Heart left ventricle (tissue), 16 donors: ENCODE measurements at regions not wholly inside any gene's neighbourhood (a gene's known extent, or its start where the extent isn't known, plus 50 kb on each side); places are given as distances from the start of the nearest gene placed in this dataset.

Source experiments
- ATAC-seq, 4 donors: fragments of 200-7000 bp; cut with Tn5 transposase; one replicate each; pipeline ENCODE4 v1.9.1; 2020 to 2022; ENCODE audit warnings: moderate library complexity in 4 of 4, mild to moderate bottlenecking in 3 of 4, moderate number of reproducible peaks in 1 of 4
- DNase-seq, 5 donors: peaks; one replicate each; pipeline ENCODE4 v3.0.0-alpha.2; 2020
- H3K27ac ChIP-seq, 12 donors: fragments of 200-600 bp; sonication (generic) in 4 of 12; one replicate each; pipeline versions ENCODE4 v1.5.0 to v1.8.0; 2016 to 2022; ENCODE audit warnings: mild to moderate bottlenecking in 2 of 12
- H3K27me3 ChIP-seq, 9 donors: fragments of 200-600 bp; sonication (generic) in 2 of 9; one replicate each; pipeline versions ENCODE4 v1.5.1 to v1.8.0; 2016 to 2022; ENCODE audit warnings: mild to moderate bottlenecking in 3 of 9
- H3K36me3 ChIP-seq, 9 donors: fragments of 200-600 bp; sonication (generic) in 2 of 9; one replicate each; pipeline versions ENCODE4 v1.5.0 to v1.8.0; 2018 to 2022; ENCODE audit warnings: mild to moderate bottlenecking in 2 of 9
- H3K4me1 ChIP-seq, 12 donors: fragments of 200-600 bp; sonication (generic) in 4 of 12; one replicate each; pipeline versions ENCODE4 v1.5.0 to v1.8.0; 2016 to 2022; ENCODE audit warnings: mild to moderate bottlenecking in 3 of 12
- H3K4me3 ChIP-seq, 12 donors: fragments of 200-600 bp; sonication (generic) in 4 of 12; one replicate each; pipeline versions ENCODE4 v1.5.0 to v1.8.0; 2017 to 2022; ENCODE audit warnings: mild to moderate bottlenecking in 9 of 12, moderate library complexity in 4 of 12
- H3K9me3 ChIP-seq, 12 donors: fragments of 200-600 bp; sonication (generic) in 4 of 12; one replicate each; pipeline versions ENCODE4 v1.5.0 to v1.8.0; 2016 to 2022; ENCODE audit warnings: mild to moderate bottlenecking in 1 of 12
- CTCF ChIP-seq, 12 donors: fragments of 200-600 bp; sonication (generic) in 4 of 12; IDR thresholded peaks; one replicate each; pipeline versions ENCODE4 v1.5.0 to v1.8.0; 2018 to 2022; ENCODE audit warnings: antibody characterized with exemption in 12 of 12, mild to moderate bottlenecking in 5 of 12
- POLR2A ChIP-seq, 2 donors: fragments of 450-650 bp; IDR thresholded peaks; one replicate each; pipeline ENCODE4 v1.6.1; 2017; ENCODE audit warnings: antibody characterized with exemption in 2 of 2, mild to moderate bottlenecking in 2 of 2, moderate library complexity in 2 of 2
- WGBS, 4 donors: extraction: QIAGEN DNeasy Blood & Tissue Kit in 2 of 4; methylation state at CpG; one replicate each; pipeline versions ENCODE4 v1.1.5 to v1.1.7; 2013 to 2018; 5-methylcytosine and 5-hydroxymethylcytosine counted together
- intact Hi-C, 10 donors: fragments of 100-400 bp; cut with DNase I; formaldehyde crosslinking; loops; one replicate each; pipeline versions ENCODE4 v1.11.1 to v1.14.2; 2022
- donor health status: ischemic (EF 13 %, LVEDD 7.1; RV severe dilation, severe dysfunction).
- donor health status: healthy with polysubstance abuse.
- donor health status: DM: no; HTN: yes; CAD: no.
- donor health status: DM: no; HTN: no; CAD: no.
- donor health status: ischemic (EF 25% LVEDD 6.9; RV normal size, moderate dysfunction).
- donor health status: ischemic (EF 25% LVEDD 5.7; RV mildly dilated, moderate dysfunction).
- donor health status: healthy.
- donor health status: DM: yes; HTN: yes; CAD: no.
- donor health status: ischemic (EF 35%, LVEDD 5.7; RV mildly dilated, moderate dysfunction).
- donor health status: nonischemic (EF 11% LVEDD 7.7; RV severe dilation, severe dysfunction).
- donor health status: DM: yes; HTN: yes; CAD: no.
- donor health status: PGD.
- donor health status: ischemic (EF 29% LVEDD 5.4; RV normal size, mild dysfunction).
- donor health status: nonischemic (EF 23%, LVEDD 6.1; RV moderate dilation, normal function).

DNA sequence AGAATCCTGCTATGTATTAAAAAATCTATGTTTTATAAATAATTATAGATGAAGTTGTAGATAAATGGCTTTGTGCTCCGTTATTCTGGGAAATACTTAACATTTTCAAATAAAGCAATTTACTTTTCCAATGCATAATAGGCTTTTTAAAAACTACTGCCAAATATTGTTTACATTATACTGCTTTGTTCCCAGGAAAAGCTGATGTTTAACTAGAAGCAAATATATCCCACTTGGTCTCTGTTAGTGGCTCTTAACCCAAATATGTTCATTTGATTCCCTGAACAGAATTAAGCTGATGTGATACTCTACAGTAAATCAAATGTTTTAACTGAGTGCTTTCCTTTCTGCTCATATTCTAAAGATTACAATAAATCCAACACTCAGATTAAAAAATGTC is 326.3 kb downstream of the SLCO4C1 start:
- no peak for ATAC-seq
- intact Hi-C loops = no loop called here
- WGBS, 4 donors = 62 to 73% (median 67%) methylated on average over 1 of the region's 1 CpG

DNA sequence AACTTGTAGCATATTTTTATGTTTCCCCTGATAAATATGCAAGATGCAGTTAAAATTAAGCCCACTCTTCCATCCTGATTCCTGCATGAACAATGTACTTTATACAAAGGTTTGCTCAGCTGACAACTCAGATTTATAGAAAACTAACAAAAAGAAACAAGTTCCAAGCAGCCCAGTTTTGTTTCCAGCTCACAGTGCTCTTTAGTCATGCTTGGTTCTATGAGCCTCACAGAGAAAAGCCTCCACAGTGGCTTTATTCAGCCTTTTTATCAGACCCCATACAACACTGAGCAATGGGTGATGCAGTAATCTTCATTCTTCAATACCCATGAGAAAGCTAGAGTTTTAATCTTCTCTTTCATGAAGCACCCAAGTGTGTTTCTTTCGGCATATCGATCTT is 329.6 kb downstream of the SLCO4C1 start:
- Histone ChIP-seq H3K36me3 (no peaks in the 10 kb centered on the region), H3K4me1 (no peaks in the 10 kb centered on the region), H3K4me3 (no peak overlapping the region), H3K27me3 (no peaks in the 10 kb centered on the region), H3K27ac (no peak overlapping the region), H3K9me3 (no peaks in the 10 kb centered on the region)
- no peak for DNase-seq
- intact Hi-C loops = no loop called here
- no peak for ATAC-seq
- 85 to 92% (median 88%) methylated on average over 2 of the region's 2 CpGs for WGBS, 4 donors
- TF ChIP-seq POLR2A (IDR thresholded peaks at IDR 0.05) = no peak
- no peak for TF ChIP-seq CTCF (IDR thresholded peaks at IDR 0.05)

More for the DNA sequence above, 326.3 kb downstream of the SLCO4C1 start:
- Histone ChIP-seq H3K9me3 (no peaks in the 10 kb centered on the region), H3K27me3 (no peaks in the 10 kb centered on the region), H3K36me3 (no peaks in the 10 kb centered on the region), H3K27ac (no peak overlapping the region), H3K4me3 (no peak overlapping the region), H3K4me1 (no peaks in the 10 kb centered on the region)
- TF ChIP-seq POLR2A (IDR thresholded peaks at IDR 0.05) (no peak), CTCF (IDR thresholded peaks at IDR 0.05) (no peak)
- DNase-seq = no peak

DNA sequence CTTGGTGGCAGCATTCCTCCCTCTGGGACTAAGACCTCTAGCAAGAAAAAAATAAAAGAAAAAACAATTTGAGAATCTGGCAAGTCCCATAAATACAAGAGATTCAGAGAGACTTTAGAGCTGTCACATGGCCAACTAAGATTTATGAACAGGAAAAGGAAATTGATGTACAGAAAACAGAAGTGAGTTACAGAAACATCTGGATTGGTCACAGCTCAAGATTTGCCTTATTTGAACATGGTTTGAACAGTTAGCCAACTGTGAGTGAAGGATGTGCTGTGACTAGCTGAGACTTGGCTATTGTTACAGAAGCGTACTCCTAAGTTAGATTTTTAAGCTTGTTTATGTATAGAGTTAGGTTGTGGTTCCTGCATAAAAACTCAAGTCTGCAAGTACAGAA is 340.2 kb downstream of the SLCO4C1 start:
- TF ChIP-seq POLR2A (IDR thresholded peaks at IDR 0.05) (no peak), CTCF (IDR thresholded peaks at IDR 0.05) (no peak)
- H3K27ac ChIP-seq = no peak overlapping the region
- H3K9me3 ChIP-seq = no peaks in the 10 kb centered on the region
- 75 to 83% (median 79%) methylated on average over 1 of the region's 1 CpG for WGBS, 4 donors
- H3K4me3 ChIP-seq = no peak overlapping the region
- no peak for ATAC-seq
- H3K4me1 ChIP-seq = no peaks in the 10 kb centered on the region
- no peaks in the 10 kb centered on the region for H3K36me3 ChIP-seq
- no peaks in the 10 kb centered on the region for H3K27me3 ChIP-seq
- intact Hi-C loops = no loop called here
- DNase-seq = no peak

GRCh38 chr5:101950019-101950418 is 346.1 kb downstream of the SLCO4C1 start:
- no peaks in the 10 kb centered on the region for H3K27me3 ChIP-seq
- H3K4me3 ChIP-seq = no peak overlapping the region
- ATAC-seq (no peak), DNase-seq (no peak)
- H3K27ac ChIP-seq = no peak overlapping the region
- TF ChIP-seq POLR2A (IDR thresholded peaks at IDR 0.05) (no peak), CTCF (IDR thresholded peaks at IDR 0.05) (no peak)
- intact Hi-C loops = no loop called here
- H3K9me3 ChIP-seq = no peaks in the 10 kb centered on the region
- H3K36me3 ChIP-seq = no peaks in the 10 kb centered on the region
- H3K4me1 ChIP-seq = no peaks in the 10 kb centered on the region
